Thyroid gland (tissue), 4 donors: ENCODE measurements at regions not wholly inside any gene's neighbourhood (a gene's known extent, or its start where the extent isn't known, plus 50 kb on each side); places are given as distances from the start of the nearest gene placed in this dataset.

ENCODE experiments used
- CTCF ChIP-seq, 6 experiments: fragments of 200-600 bp in 3 of 6; fragments of 450-650 bp in 3 of 6; sonication (generic) in 3 of 6; IDR thresholded peaks; one replicate each; pipeline ENCODE4 v1.5.1; 2016 to 2019; ENCODE audit warnings: antibody characterized with exemption in 6 of 6, mild to moderate bottlenecking in 2 of 6, inconsistent platforms in 1 of 6, moderate library complexity in 1 of 6
- POLR2A ChIP-seq, 2 donors: fragments of 450-650 bp; IDR thresholded peaks; one replicate each; pipeline ENCODE4 v1.6.1; 2017; ENCODE audit warnings: antibody characterized with exemption in 2 of 2, mild to moderate bottlenecking in 2 of 2, moderate library complexity in 1 of 2

GRCh38 chr4:28677808-28678207 lies 1817.2 kb downstream of the STIM2 start:
- TF ChIP-seq CTCF (IDR thresholded peaks at IDR 0.05) (no peak), POLR2A (IDR thresholded peaks at IDR 0.05) (no peak)
